ENCODE measurements at regions not wholly inside any gene's neighbourhood (a gene's known extent, or its start where the extent isn't known, plus 50 kb on each side); places are given as distances from the start of the nearest gene placed in this dataset.

GRCh38 chr12:17333287-17333686 is 727.3 kb upstream of the LMO3 start:
- no peak for TF ChIP-seq CTCF (IDR thresholded peaks at IDR 0.05)
- no peak for TF ChIP-seq POLR2A (IDR thresholded peaks at IDR 0.05)

Data from uterus (tissue), 2 donors.